Esophagus muscularis mucosa (tissue), 4 donors: ENCODE measurements at regions not wholly inside any gene's neighbourhood (a gene's known extent, or its start where the extent isn't known, plus 50 kb on each side); places are given as distances from the start of the nearest gene placed in this dataset.
"Not testable (repeated sequence)": the region's sequence is repeated elsewhere in the genome, so short reads cannot be mapped to it uniquely, and the experiment has no call there.

Experiments
- DNase-seq: peaks from one replicate; pipeline ENCODE4 v3.0.0-alpha.2; 2017; ENCODE audit errors: extremely low spot score
- H3K27ac ChIP-seq, 4 donors: fragments of 200-600 bp; sonication (generic); replicated peaks in 1 of 4; 1 replicate in 3 of 4; 2 replicates in 1 of 4; pipeline ENCODE4 v1.5.1; 2016 to 2019; ENCODE audit warnings: mild to moderate bottlenecking in 1 of 4
- H3K27me3 ChIP-seq, 4 donors: fragments of 200-600 bp; sonication (generic); one replicate each; pipeline versions ENCODE4 v1.5.1 to v1.6.0; 2016 to 2019
- H3K36me3 ChIP-seq, 4 donors: fragments of 200-600 bp; sonication (generic); one replicate each; pipeline ENCODE4 v1.5.1; 2016 to 2019
- H3K4me1 ChIP-seq, 4 donors: fragments of 200-600 bp; sonication (generic); one replicate each; pipeline ENCODE4 v1.5.1; 2016 to 2019
- H3K4me3 ChIP-seq, 4 donors: fragments of 200-600 bp; sonication (generic); 1 replicate in 2 of 4; 2 replicates in 2 of 4; pipeline ENCODE4 v1.5.1; 2016 to 2019; ENCODE audit warnings: mild to moderate bottlenecking in 4 of 4, moderate library complexity in 1 of 4
- H3K9me3 ChIP-seq, 4 donors: fragments of 200-600 bp; sonication (generic); 1 replicate in 3 of 4; 2 replicates in 1 of 4; pipeline ENCODE4 v1.5.1; 2016 to 2019
- CTCF ChIP-seq, 3 experiments: fragments of 200-600 bp in 2 of 3; fragments of 450-650 bp in 1 of 3; sonication (generic) in 2 of 3; IDR thresholded peaks; one replicate each; pipeline ENCODE4 v1.5.1; 2017 to 2019; ENCODE audit warnings: antibody characterized with exemption in 3 of 3, mild to moderate bottlenecking in 2 of 3, moderate library complexity in 1 of 3
- EP300 ChIP-seq: sonication (generic); formaldehyde crosslinking; IDR thresholded peaks from one replicate; pipeline ENCODE4 v1.6.1; 2017; ENCODE audit warnings: antibody characterized with exemption
- POLR2A ChIP-seq: fragments of 450-650 bp; IDR thresholded peaks from one replicate; pipeline ENCODE4 v1.6.1; 2017; ENCODE audit warnings: antibody characterized with exemption, moderate library complexity, mild to moderate bottlenecking, low read depth
- POLR2AphosphoS5 ChIP-seq, 2 donors: sonication (generic); formaldehyde crosslinking; IDR thresholded peaks; one replicate each; pipeline ENCODE4 v1.6.1; 2017; ENCODE audit warnings: antibody characterized with exemption in 2 of 2
- WGBS: methylation state at CpG from one replicate; pipeline ENCODE4 v1.1.5; 2018; 5-methylcytosine and 5-hydroxymethylcytosine counted together
- intact Hi-C: fragments of 100-400 bp; cut with DNase I; formaldehyde crosslinking; loops from one replicate; pipeline ENCODE4 v1.15.1; 2023

DNA sequence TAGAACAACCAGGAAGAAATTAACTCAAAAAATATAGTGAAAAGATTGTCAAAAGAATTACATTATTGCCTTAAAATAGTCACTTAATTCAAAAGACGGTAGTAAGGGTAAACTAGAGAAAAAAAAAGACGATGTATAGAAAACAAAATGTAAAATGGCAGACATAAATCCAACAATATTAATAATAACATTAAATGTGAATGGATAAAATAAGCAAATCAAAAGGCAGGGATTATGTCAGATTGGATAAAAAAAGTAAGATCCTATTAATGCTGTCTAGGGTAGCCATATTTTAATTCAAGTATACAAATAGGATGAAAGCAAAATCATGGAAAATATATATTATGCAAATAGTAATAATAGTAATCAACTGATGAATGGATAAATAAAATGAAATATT is 134.0 kb upstream of the ADCY2 start:
- Histone ChIP-seq H3K36me3 (no peaks in the 10 kb centered on the region), H3K4me1 (no peaks in the 10 kb centered on the region), H3K4me3 (no peak overlapping the region), H3K9me3 (peaks cover 0 to 13% (median 5%) of the 10 kb centered on the region in 4 donors), H3K27me3 (no peaks in the 10 kb centered on the region), H3K27ac (no peak overlapping the region)
- TF ChIP-seq POLR2AphosphoS5 (IDR thresholded peaks at IDR 0.05) (no peak), EP300 (no peak), POLR2A (no peak), CTCF (IDR thresholded peaks at IDR 0.05) (no peak)
- DNase-seq = no peak
- intact Hi-C loops = no loop called here
- WGBS = 98% methylated on average over 2 of the region's 2 CpGs

GRCh38 chr5:7263398-7264015 is 132.4 kb upstream of the ADCY2 start:
- H3K27me3 ChIP-seq, DNase-seq, H3K27ac ChIP-seq, intact Hi-C loops, H3K4me1 ChIP-seq, H3K4me3 ChIP-seq, H3K36me3 ChIP-seq: not testable (repeated sequence)
- peaks cover 0 to 13% (median 5%) of the 10 kb centered on the region in 4 donors for H3K9me3 ChIP-seq
- 72% methylated on average over 4 of the region's 4 CpGs for WGBS

- H3K27me3 ChIP-seq, H3K4me1 ChIP-seq, H3K36me3 ChIP-seq, H3K4me3 ChIP-seq, DNase-seq, intact Hi-C loops, H3K27ac ChIP-seq: not testable (repeated sequence)
- WGBS = 90% methylated on average over 15 of the region's 17 CpGs
- peaks cover 0 to 13% (median 5%) of the 10 kb centered on the region in 4 donors for H3K9me3 ChIP-seq
Observed at GRCh38 chr5:7265776-7266175, 130.2 kb upstream of the ADCY2 start.

DNA sequence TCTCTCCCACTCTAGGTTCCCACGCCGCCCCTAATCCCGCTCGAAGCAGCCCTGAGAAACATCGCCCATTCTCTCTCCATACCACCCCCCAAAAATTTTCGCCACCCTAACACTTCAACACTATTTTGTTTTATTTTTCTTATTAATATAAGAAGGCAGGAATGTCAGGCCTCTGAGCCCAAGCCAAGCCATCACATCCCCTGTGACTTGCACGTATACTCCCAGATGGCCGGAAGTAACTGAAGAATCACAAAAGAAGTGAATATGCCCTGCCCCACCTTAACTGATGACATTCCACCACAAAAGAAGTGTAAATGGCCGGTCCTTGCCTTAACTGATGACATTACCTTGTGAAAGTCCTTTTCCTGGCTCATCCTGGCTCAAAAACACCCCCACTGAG is 127.2 kb upstream of the ADCY2 start:
- H3K4me1 ChIP-seq, intact Hi-C loops, H3K27ac ChIP-seq, H3K36me3 ChIP-seq, H3K4me3 ChIP-seq, H3K27me3 ChIP-seq, H3K9me3 ChIP-seq, DNase-seq: not testable (repeated sequence)
- 82% methylated on average over 9 of the region's 9 CpGs for WGBS

DNA sequence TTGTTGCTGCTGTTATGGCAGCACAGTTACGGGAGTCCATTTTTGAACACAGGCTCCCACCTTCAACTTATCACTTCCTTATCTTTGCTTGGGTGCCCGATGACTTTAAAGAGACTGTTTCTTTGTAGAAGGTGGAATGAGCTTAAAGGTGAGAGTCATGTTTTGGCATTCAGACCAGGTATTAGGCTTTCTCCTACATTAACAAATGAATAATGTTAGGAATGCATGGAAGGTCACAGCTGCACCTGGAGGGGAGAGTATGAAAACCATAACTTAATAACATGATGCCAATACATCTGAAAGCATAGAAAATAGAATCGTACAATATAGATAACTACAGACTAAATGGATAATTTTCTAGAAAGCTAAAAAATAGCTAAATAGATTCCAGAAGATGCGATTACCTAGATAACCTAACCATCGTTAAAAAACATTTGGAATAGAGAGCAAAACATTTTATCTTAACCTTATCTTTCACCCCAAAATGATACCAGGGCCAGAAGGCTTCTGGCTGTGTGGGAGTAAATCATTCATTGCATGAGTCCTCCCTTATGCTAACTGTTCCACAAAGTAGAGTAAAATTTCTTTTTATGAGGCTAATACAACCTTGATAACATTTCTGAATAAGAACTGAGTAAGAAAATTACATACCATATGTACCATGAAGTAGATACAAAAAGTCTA is 126.2 kb upstream of the ADCY2 start:
- no peak for DNase-seq
- no peak for TF ChIP-seq POLR2AphosphoS5 (IDR thresholded peaks at IDR 0.05)
- intact Hi-C loops = no loop called here
- Histone ChIP-seq H3K27ac (no peak overlapping the region), H3K9me3 (no peaks in the 10 kb centered on the region), H3K4me1 (no peaks in the 10 kb centered on the region), H3K4me3 (no peak overlapping the region), H3K27me3 (no peaks in the 10 kb centered on the region), H3K36me3 (no peaks in the 10 kb centered on the region)
- WGBS = 61% methylated on average over 5 of the region's 5 CpGs

- H3K36me3 ChIP-seq = no peaks in the 10 kb centered on the region
- H3K4me1 ChIP-seq = no peaks in the 10 kb centered on the region
- no peaks in the 10 kb centered on the region for H3K27me3 ChIP-seq
Observed at GRCh38 chr5:7271435-7272084, 124.4 kb upstream of the ADCY2 start.

More at GRCh38 chr5:7271435-7272084, 124.4 kb upstream of the ADCY2 start:
- no peak for DNase-seq
- Histone ChIP-seq H3K27ac (no peak overlapping the region), H3K4me3 (no peak overlapping the region), H3K9me3 (no peaks in the 10 kb centered on the region)
- no peak for TF ChIP-seq CTCF (IDR thresholded peaks at IDR 0.05)
- TF ChIP-seq POLR2A = no peak
- no peak for TF ChIP-seq POLR2AphosphoS5 (IDR thresholded peaks at IDR 0.05)
- no peak for TF ChIP-seq EP300
- intact Hi-C loops = no loop called here
- WGBS = 64% methylated on average over 6 of the region's 6 CpGs
